Karpas-422 (cell line): ENCODE measurements at regions not wholly inside any gene's neighbourhood (a gene's known extent, or its start where the extent isn't known, plus 50 kb on each side); places are given as distances from the start of the nearest gene placed in this dataset.

Experiments
- DNase-seq: peaks from one replicate; pipeline ENCODE4 v3.0.0-alpha.2; 2015
- H2AFZ ChIP-seq: fragments of 200-600 bp; sonication (generic); 2 replicates; pipeline ENCODE4 v1.6.1; 2014; ENCODE audit warnings: antibody characterized with exemption, low read length, mixed read lengths
- H3K27ac ChIP-seq: fragments of 200-600 bp; sonication (generic); 2 replicates; pipeline ENCODE4 v1.5.1; 2014; ENCODE audit warnings: mild to moderate bottlenecking, low read length, moderate library complexity
- H3K27me3 ChIP-seq: fragments of 200-600 bp; sonication (generic); 2 replicates; pipeline ENCODE4 v1.6.1; 2014; ENCODE audit warnings: low read length, mixed read lengths
- H3K36me3 ChIP-seq: fragments of 200-600 bp; sonication (generic); 2 replicates; pipeline ENCODE4 v1.6.1; 2014; ENCODE audit warnings: low read length, mixed read lengths; ENCODE audit not compliant: insufficient read depth
- H3K4me1 ChIP-seq: fragments of 200-600 bp; sonication (generic); 2 replicates; pipeline ENCODE4 v1.6.1; 2014; ENCODE audit warnings: mild to moderate bottlenecking, low read length, mixed read lengths
- H3K4me2 ChIP-seq: fragments of 200-600 bp; sonication (generic); 2 replicates; pipeline ENCODE4 v1.6.1; 2014; ENCODE audit warnings: low read length, low read depth, mild to moderate bottlenecking; ENCODE audit not compliant: poor library complexity, severe bottlenecking
- H3K4me3 ChIP-seq: fragments of 200-600 bp; sonication (generic); 2 replicates; pipeline ENCODE4 v1.5.1; 2014; ENCODE audit warnings: mild to moderate bottlenecking, antibody characterized with exemption, low read length, mixed read lengths
- H3K79me2 ChIP-seq: fragments of 200-600 bp; sonication (generic); 2 replicates; pipeline ENCODE4 v1.6.1; 2014; ENCODE audit warnings: mild to moderate bottlenecking, low read length, mixed read lengths
- H3K9ac ChIP-seq: fragments of 200-600 bp; sonication (generic); 2 replicates; pipeline ENCODE4 v1.6.0; 2014; ENCODE audit warnings: low read length
- H3K9me2 ChIP-seq: fragments of 200-600 bp; sonication (generic), shearing (Covaris generic); replicated peaks from 2 replicates; pipeline ENCODE4 v1.6.0; 2014; ENCODE audit warnings: mild to moderate bottlenecking, low read length, moderate library complexity; ENCODE audit not compliant: insufficient read depth
- H3K9me3 ChIP-seq: fragments of 300-700, 200-600 bp; sonication (generic); 2 replicates; pipeline ENCODE4 v1.6.1; 2014; ENCODE audit warnings: low read length, mixed read lengths
- H4K20me1 ChIP-seq: fragments of 200-600 bp; sonication (generic); 2 replicates; pipeline ENCODE4 v1.6.1; 2014; ENCODE audit warnings: mild to moderate bottlenecking, antibody characterized with exemption, low read length, low read depth; ENCODE audit not compliant: insufficient read depth

GRCh38 chr2:239603411-239604356, 202.9 kb upstream of the HDAC4 start:
- Histone ChIP-seq H3K9me3 (no peaks in the 10 kb centered on the region), H3K9me2 (no peaks in the 10 kb centered on the region), H3K9ac (no peak overlapping the region), H4K20me1 (no peaks in the 10 kb centered on the region), H3K4me1 (no peaks in the 10 kb centered on the region), H3K27me3 (no peaks in the 10 kb centered on the region), H3K79me2 (no peaks in the 10 kb centered on the region), H3K27ac (no peak overlapping the region), H3K4me2 (no peak overlapping the region), H3K4me3 (no peak overlapping the region), H2AFZ (no peak overlapping the region), H3K36me3 (no peaks in the 10 kb centered on the region)
- DNase-seq: no peak

GRCh38 chr2:239602290-239603282, 201.8 kb upstream of the HDAC4 start:
- DNase-seq: no peak
- H3K9me3 ChIP-seq: no peaks in the 10 kb centered on the region
- no peak overlapping the region for H2AFZ ChIP-seq
- no peaks in the 10 kb centered on the region for H3K79me2 ChIP-seq
- no peaks in the 10 kb centered on the region for H3K36me3 ChIP-seq
- no peaks in the 10 kb centered on the region for H3K9me2 ChIP-seq
- no peak overlapping the region for H3K4me2 ChIP-seq
- no peak overlapping the region for H3K27ac ChIP-seq
- H3K4me1 ChIP-seq: no peaks in the 10 kb centered on the region
- no peak overlapping the region for H3K9ac ChIP-seq
- H3K4me3 ChIP-seq: no peak overlapping the region
- H4K20me1 ChIP-seq: no peaks in the 10 kb centered on the region
- H3K27me3 ChIP-seq: no peaks in the 10 kb centered on the region

DNA sequence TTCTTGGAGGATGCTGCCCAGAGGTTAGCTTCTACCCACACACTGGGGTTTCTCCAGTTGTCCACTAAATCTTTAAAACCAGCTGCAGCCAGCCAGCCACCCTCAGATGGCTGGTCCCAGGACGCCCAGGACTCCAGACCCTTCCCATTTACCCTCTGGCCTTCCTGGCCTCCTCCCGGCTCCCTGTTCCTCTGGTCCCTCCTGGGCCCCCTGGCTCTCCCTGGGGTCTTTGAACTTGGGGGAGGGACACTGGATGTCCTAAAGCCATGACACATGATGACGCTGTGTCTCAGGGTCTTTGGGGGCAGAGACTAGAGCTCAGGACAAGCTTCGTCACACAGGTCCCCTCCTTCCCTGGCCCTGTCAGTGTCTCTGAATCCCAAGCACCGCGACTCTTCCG, 201.1 kb upstream of the HDAC4 start:
- no peak for DNase-seq
- no peak overlapping the region for H3K4me2 ChIP-seq

DNA sequence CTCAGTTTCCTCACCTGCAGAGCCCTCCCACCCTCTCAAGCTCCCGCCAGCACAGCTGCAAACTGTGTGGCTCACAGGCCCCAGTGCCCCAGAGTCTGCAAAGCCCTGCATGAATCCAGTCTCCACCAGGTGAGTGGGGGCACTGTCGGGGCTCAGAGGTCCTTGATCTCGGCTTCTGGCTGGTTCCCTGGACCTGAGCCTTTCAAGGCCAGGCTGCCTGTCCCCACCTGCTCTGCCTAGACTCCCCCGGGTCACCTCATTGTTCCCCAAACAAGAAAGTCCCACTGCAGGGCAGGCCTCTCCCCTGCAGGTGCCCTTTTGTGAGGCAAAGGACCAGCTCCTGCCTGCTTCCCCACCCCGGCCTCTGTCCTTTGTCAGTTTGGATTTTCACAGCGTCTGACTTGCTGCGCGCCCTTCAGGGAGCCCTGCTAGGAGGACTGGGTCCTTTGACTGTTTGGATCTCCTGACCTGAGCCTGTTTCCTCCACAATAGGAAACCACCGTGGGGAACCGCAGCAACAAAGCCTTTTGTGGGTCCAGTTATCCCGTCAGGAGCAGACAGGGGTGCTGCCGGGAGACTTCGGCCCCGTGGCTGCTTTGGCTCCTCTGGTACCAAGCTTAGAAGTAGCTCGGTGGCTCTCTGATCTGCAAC, 200.5 kb upstream of the HDAC4 start:
- Histone ChIP-seq H3K4me2 (no peak overlapping the region), H3K79me2 (no peaks in the 10 kb centered on the region), H3K27me3 (no peaks in the 10 kb centered on the region), H3K4me1 (no peaks in the 10 kb centered on the region), H4K20me1 (no peaks in the 10 kb centered on the region), H3K9ac (no peak overlapping the region), H3K4me3 (no peak overlapping the region), H3K36me3 (no peaks in the 10 kb centered on the region), H3K9me2 (no peaks in the 10 kb centered on the region), H3K9me3 (no peaks in the 10 kb centered on the region), H2AFZ (no peak overlapping the region), H3K27ac (no peak overlapping the region)
- no peak for DNase-seq

More for the DNA sequence above, 201.1 kb upstream of the HDAC4 start:
- H3K9ac ChIP-seq: no peak overlapping the region
- H4K20me1 ChIP-seq: no peaks in the 10 kb centered on the region
- no peak overlapping the region for H2AFZ ChIP-seq
- H3K4me3 ChIP-seq: no peak overlapping the region
- H3K9me2 ChIP-seq: no peaks in the 10 kb centered on the region
- H3K4me1 ChIP-seq: no peaks in the 10 kb centered on the region
- no peaks in the 10 kb centered on the region for H3K36me3 ChIP-seq
- no peaks in the 10 kb centered on the region for H3K79me2 ChIP-seq
- H3K27me3 ChIP-seq: no peaks in the 10 kb centered on the region
- H3K9me3 ChIP-seq: no peaks in the 10 kb centered on the region
- no peak overlapping the region for H3K27ac ChIP-seq

- Histone ChIP-seq H3K36me3 (no peaks in the 10 kb centered on the region), H2AFZ (no peak overlapping the region), H3K9me2 (no peaks in the 10 kb centered on the region), H3K4me3 (no peak overlapping the region), H3K27ac (no peak overlapping the region), H3K4me1 (no peaks in the 10 kb centered on the region), H4K20me1 (no peaks in the 10 kb centered on the region), H3K79me2 (no peaks in the 10 kb centered on the region), H3K4me2 (no peak overlapping the region), H3K27me3 (no peaks in the 10 kb centered on the region), H3K9ac (no peak overlapping the region), H3K9me3 (no peaks in the 10 kb centered on the region)
- no peak for DNase-seq
Measured at GRCh38 chr2:239600650-239601049, 199.8 kb upstream of the HDAC4 start.

DNA sequence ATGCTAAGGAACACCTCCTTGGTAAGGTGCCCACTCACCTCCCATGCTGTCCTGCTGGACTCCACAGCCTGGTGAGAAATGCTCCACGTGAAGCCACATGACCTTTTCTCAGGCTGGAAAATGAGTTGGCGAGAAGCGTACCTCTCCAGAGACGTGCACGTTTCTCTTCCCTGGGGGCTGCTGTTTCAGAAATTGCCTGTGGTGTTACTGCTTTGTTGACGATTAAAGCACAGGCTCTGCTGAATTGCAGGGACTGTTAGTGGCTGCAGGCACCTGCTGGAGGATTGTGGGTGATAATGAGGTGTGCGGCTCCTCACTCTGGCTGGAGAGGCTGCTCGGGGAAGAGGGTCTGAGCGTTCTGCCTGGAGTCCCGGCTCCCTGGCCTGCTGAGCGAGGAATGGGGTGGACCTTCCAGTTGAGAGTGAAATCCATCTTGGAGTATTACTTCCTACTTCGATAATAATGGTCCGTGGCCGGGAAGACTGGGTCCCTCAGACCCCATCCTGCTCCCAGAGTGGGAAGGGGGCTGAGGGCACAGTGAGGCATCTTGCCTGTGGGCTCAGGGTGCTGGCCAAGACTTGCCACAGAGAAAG, 199.3 kb upstream of the HDAC4 start:
- no peaks in the 10 kb centered on the region for H3K27me3 ChIP-seq
- H4K20me1 ChIP-seq: no peaks in the 10 kb centered on the region
- DNase-seq: no peak
- H3K4me1 ChIP-seq: no peaks in the 10 kb centered on the region
- H3K79me2 ChIP-seq: no peaks in the 10 kb centered on the region
- H3K9me3 ChIP-seq: no peaks in the 10 kb centered on the region
- H3K4me2 ChIP-seq: no peak overlapping the region
- H2AFZ ChIP-seq: no peak overlapping the region
- no peak overlapping the region for H3K9ac ChIP-seq
- no peak overlapping the region for H3K4me3 ChIP-seq
- no peak overlapping the region for H3K27ac ChIP-seq
- H3K36me3 ChIP-seq: no peaks in the 10 kb centered on the region
- H3K9me2 ChIP-seq: no peaks in the 10 kb centered on the region

GRCh38 chr2:239599299-239599698, 198.5 kb upstream of the HDAC4 start:
- no peaks in the 10 kb centered on the region for H3K9me3 ChIP-seq
- DNase-seq: no peak
- no peak overlapping the region for H2AFZ ChIP-seq
- H4K20me1 ChIP-seq: no peaks in the 10 kb centered on the region
- H3K27me3 ChIP-seq: no peaks in the 10 kb centered on the region
- no peaks in the 10 kb centered on the region for H3K79me2 ChIP-seq
- H3K4me2 ChIP-seq: no peak overlapping the region
- H3K36me3 ChIP-seq: no peaks in the 10 kb centered on the region
- no peak overlapping the region for H3K27ac ChIP-seq
- H3K9me2 ChIP-seq: no peaks in the 10 kb centered on the region
- no peak overlapping the region for H3K9ac ChIP-seq
- no peaks in the 10 kb centered on the region for H3K4me1 ChIP-seq
- H3K4me3 ChIP-seq: no peak overlapping the region
